Calu3 (cell line): ENCODE measurements at regions not wholly inside any gene's neighbourhood (a gene's known extent, or its start where the extent isn't known, plus 50 kb on each side); places are given as distances from the start of the nearest gene placed in this dataset.

Source experiments
- BruUV-seq: library from RNA; stranded (reverse); fragments of 400-500 nt; replicated peaks from 2 replicates; lab custom pipeline; 2021; lab: Mats Ljungman, UMichigan
- CTCF ChIA-PET: fragments of 300-600 bp; sonication (Branson Sonifier 250); formaldehyde crosslinking; loops from one replicate; lab custom pipeline; 2022; ENCODE audit warnings: antibody characterized with exemption; lab: Charles Lee
- DNase-seq: peaks from one replicate; pipeline ENCODE4 v3.0.0; 2022
- H3K27ac Mint-ChIP-seq: one replicate; pipeline ENCODE4 v1.8.0; 2022; ENCODE audit warnings: mixed read lengths; ENCODE audit not compliant: unreplicated experiment
- H3K27me3 Mint-ChIP-seq: one replicate; pipeline ENCODE4 v1.8.0; 2022; ENCODE audit warnings: mixed read lengths; ENCODE audit not compliant: unreplicated experiment
- H3K36me3 Mint-ChIP-seq: one replicate; pipeline ENCODE4 v1.8.0; 2022; ENCODE audit warnings: mild to moderate bottlenecking, moderate library complexity, mixed read lengths; ENCODE audit not compliant: insufficient read depth, unreplicated experiment
- H3K4me1 Mint-ChIP-seq: one replicate; pipeline ENCODE4 v1.8.0; 2022; ENCODE audit warnings: mild to moderate bottlenecking, low read depth, mixed read lengths; ENCODE audit not compliant: unreplicated experiment
- H3K4me3 Mint-ChIP-seq: one replicate; pipeline ENCODE4 v1.8.0; 2022; ENCODE audit warnings: mild to moderate bottlenecking, low read depth, moderate library complexity, mixed read lengths; ENCODE audit not compliant: unreplicated experiment
- H3K9me3 Mint-ChIP-seq: one replicate; pipeline ENCODE4 v1.8.0; 2022; ENCODE audit warnings: low read depth, mixed read lengths; ENCODE audit not compliant: unreplicated experiment
- CTCF ChIP-seq: fragments of 200-600 bp; IDR thresholded peaks from one replicate; pipeline ENCODE4 v1.8.0; 2022; ENCODE audit warnings: antibody characterized with exemption; ENCODE audit not compliant: unreplicated experiment
- intact Hi-C: fragments of 100-400 bp; cut with micrococcal nuclease; formaldehyde crosslinking; loops from one replicate; pipeline ENCODE4 v1.10.0; 2022; ENCODE audit not compliant: unreplicated experiment

- CTCF ChIA-PET: no interaction called here
- no peak for TF ChIP-seq CTCF
These were observed 181.9 kb upstream of the KCNG1 start for GRCh38 chr20:51204794-51205193.

GRCh38 chr20:51204051-51204715, 181.3 kb upstream of the KCNG1 start:
- intact Hi-C loops: loop anchor here (10.0 kb wide), 1 partner anchor 219 kb away; no protein-coding TSS in a partner anchor
- H3K27ac Mint-ChIP-seq: no peak overlapping the region
- no peaks in the 10 kb centered on the region for H3K36me3 Mint-ChIP-seq
- no peak for TF ChIP-seq CTCF
- H3K4me3 Mint-ChIP-seq: no peak overlapping the region
- H3K27me3 Mint-ChIP-seq: peaks cover 57% of the 10 kb centered on the region
- CTCF ChIA-PET: interaction anchor here (1.1 kb wide), 1 partner anchor 18 kb away, joined by 3 read pairs; no protein-coding TSS in a partner anchor
- H3K9me3 Mint-ChIP-seq: no peaks in the 10 kb centered on the region
- H3K4me1 Mint-ChIP-seq: no peaks in the 10 kb centered on the region
- no peak for DNase-seq
- no TSS peak for BruUV-seq

More at GRCh38 chr20:51204794-51205193, 181.9 kb upstream of the KCNG1 start:
- H3K9me3 Mint-ChIP-seq: no peaks in the 10 kb centered on the region
- no peaks in the 10 kb centered on the region for H3K4me1 Mint-ChIP-seq
- H3K27me3 Mint-ChIP-seq: peaks cover 61% of the 10 kb centered on the region
- DNase-seq: no peak
- intact Hi-C loops: loop anchor here (10.0 kb wide), 1 partner anchor 220 kb away; no protein-coding TSS in a partner anchor
- H3K27ac Mint-ChIP-seq: no peak overlapping the region
- no peak overlapping the region for H3K4me3 Mint-ChIP-seq
- H3K36me3 Mint-ChIP-seq: no peaks in the 10 kb centered on the region
- no TSS peak for BruUV-seq

- TF ChIP-seq CTCF: no peak
- Mint-ChIP-seq H3K4me3 (no peak overlapping the region), H3K9me3 (no peaks in the 10 kb centered on the region), H3K27ac (no peak overlapping the region), H3K4me1 (no peaks in the 10 kb centered on the region), H3K27me3 (peaks cover 38% of the 10 kb centered on the region), H3K36me3 (no peaks in the 10 kb centered on the region)
- intact Hi-C loops: loop anchor here (10.0 kb wide), 1 partner anchor 218 kb away; no protein-coding TSS in a partner anchor
- no TSS peak for BruUV-seq
- CTCF ChIA-PET: no interaction called here
- no peak for DNase-seq
These were observed 179.4 kb upstream of the KCNG1 start for GRCh38 chr20:51202304-51202703.

- no peak for TF ChIP-seq CTCF
- CTCF ChIA-PET: interaction anchor here (1.8 kb wide), 1 partner anchor 10 kb away, joined by 3 read pairs; no protein-coding TSS in a partner anchor
- DNase-seq: no peak
- H3K27ac Mint-ChIP-seq: no peak overlapping the region
- no peak overlapping the region for H3K4me3 Mint-ChIP-seq
- no peaks in the 10 kb centered on the region for H3K9me3 Mint-ChIP-seq
- no TSS peak for BruUV-seq
- H3K27me3 Mint-ChIP-seq: peaks cover 14% of the 10 kb centered on the region
- intact Hi-C loops: loop anchor here (10.0 kb wide), 1 partner anchor 215 kb away; no protein-coding TSS in a partner anchor
- H3K4me1 Mint-ChIP-seq: peaks cover 8% of the 10 kb centered on the region
- no peaks in the 10 kb centered on the region for H3K36me3 Mint-ChIP-seq
These were observed 177.0 kb upstream of the KCNG1 start for GRCh38 chr20:51199920-51200319.
